ENCODE measurements at regions not wholly inside any gene's neighbourhood (a gene's known extent, or its start where the extent isn't known, plus 50 kb on each side); places are given as distances from the start of the nearest gene placed in this dataset.

GRCh38 chr3:144645300-144645699 lies 673.7 kb downstream of the DIPK2A start:
- TF ChIP-seq CTCF (IDR thresholded peaks at IDR 0.05) (no peak), POLR2AphosphoS5 (IDR thresholded peaks at IDR 0.05) (no peak), POLR2A (IDR thresholded peaks at IDR 0.05) (no peak)

Measured in breast epithelium (tissue), 3 donors.